GM21381 (cell line): ENCODE measurements at regions not wholly inside any gene's neighbourhood (a gene's known extent, or its start where the extent isn't known, plus 50 kb on each side); places are given as distances from the start of the nearest gene placed in this dataset.
A peak's percentile ranks its signal among the peaks of the same experiment; 100 is the strongest.

Experiments
- ATAC-seq: cut with Tn5 transposase; IDR thresholded peaks from one replicate; pipeline ENCODE4 v1.9.1; 2021; ENCODE audit warnings: mild to moderate bottlenecking, moderate library complexity; ENCODE audit not compliant: unreplicated experiment

- ATAC-seq = peak; percentile 83
These were observed 310.8 kb downstream of the GALR1 start for GRCh38 chr18:77560341-77560992.

DNA sequence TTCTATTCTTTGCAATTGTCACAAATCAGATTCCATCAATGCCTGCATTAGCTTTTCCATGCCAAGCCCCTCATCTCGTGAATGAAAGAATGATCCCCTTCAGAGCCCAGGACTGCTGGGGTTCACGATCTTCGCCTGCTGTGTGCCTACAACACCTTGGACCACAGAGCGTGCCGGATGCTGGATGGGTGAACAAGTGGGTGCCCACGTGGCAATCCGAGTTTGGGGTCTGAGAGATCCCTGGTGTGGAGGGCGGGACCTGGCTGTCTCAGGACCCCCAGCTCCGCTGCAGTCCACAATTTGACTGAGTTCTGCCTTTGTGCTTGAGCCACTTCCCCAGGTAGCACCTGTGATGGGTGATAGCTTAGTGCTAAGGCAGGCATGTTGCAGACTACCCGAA is 317.0 kb downstream of the GALR1 start:
- ATAC-seq = no peak

GRCh38 chr18:77567205-77567604 is 317.6 kb downstream of the GALR1 start:
- no peak for ATAC-seq

DNA sequence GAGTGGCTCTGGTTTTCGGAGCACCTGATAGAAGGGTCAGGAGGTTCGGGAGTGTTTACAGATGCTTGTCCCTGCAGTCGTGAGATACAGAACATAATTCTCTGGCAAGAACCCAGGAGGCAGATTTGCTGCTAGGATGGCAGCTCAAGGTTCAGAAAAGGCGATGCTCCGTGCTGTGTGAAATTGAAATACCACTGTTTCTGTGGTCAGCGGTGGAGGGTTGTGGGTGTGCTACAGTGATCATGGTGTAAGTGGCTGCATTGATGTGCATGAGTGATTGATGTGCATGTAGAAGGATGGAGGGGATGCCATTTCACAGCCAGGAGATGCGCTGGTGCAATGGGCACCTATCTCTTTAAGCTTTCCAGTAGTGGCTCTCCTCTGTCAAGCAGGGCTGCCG is 322.1 kb downstream of the GALR1 start:
- ATAC-seq = no peak

DNA sequence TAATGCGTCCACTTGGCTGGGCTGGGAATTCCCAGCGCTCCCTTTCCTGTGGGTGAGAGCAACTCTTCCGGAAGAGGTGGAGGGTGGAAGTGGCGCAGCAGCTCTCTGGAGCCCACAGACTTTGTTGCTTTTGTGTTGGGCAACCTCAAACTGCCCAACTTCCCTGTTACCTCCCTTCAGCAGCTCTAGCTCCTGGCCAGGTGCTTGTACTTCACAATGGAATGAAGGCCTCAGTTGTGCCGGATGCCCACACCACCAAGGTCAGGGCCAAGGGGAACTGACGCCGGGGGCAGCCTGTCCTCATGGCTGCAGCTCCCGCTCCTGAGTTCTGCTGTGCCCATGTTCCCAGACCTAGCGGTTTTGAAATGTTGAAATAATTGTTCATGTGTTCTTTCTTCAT is 322.9 kb downstream of the GALR1 start:
- ATAC-seq = no peak

DNA sequence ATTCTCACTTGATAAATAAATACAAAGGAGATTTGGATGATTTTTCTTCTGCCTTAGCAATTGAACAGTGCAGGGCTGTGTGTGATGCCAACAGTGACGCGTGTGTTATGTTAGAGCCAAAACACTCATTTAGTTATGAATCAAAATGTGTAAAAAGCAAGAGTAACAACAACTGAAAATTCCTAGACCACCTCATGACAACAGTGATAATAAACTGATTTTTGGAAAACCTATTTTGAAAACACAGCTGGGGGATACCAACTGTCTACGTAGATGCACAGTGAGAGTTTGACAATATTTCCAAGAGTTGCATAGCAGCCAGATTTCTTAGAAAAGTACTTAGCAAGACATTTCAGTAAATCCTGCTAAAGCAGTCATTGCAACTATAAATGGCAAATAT is 323.9 kb downstream of the GALR1 start:
- ATAC-seq = no peak

GRCh38 chr18:77590943-77591515 is 341.4 kb downstream of the GALR1 start:
- no peak for ATAC-seq

DNA sequence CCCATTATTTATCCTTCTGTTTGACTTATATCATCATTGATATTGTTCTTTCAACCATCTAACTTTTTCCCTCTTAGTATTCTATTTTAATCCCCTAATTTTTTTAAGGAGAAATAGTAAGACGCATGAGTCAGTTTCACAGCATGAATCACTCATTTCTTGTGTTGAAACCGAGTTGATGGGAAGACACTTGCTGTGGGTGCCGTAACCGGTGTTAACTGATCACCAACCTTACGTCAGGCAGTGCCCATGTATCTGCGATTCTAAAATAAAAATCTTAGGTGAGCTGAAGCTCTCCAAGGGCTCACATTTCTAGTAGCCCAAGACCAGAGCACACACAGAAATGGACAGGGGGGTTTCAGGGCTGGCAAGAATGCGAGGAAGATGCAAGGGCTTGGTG is 348.1 kb downstream of the GALR1 start:
- no peak for ATAC-seq

GRCh38 chr18:77600674-77601073 is 351.0 kb downstream of the GALR1 start:
- ATAC-seq = no peak

DNA sequence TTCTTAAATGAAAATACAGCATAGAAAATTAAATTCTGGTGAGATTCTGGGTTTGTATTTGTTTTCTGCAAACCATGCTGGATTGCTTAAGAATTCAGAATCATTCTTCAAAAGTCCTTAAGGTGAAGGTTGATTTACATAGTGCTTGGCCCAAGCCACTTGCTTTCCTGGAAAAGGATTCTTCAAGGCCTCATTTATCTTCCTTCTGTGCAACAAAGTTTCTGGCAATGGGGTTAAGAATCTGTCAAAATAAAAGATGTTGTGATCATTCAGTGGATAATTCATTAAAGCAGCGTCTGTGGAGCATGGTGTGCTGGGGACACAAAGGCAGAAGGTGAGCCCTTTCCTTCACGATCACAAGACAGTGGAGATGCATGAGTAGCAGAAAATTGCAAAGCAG is 351.9 kb downstream of the GALR1 start:
- no peak for ATAC-seq

GRCh38 chr18:77607087-77607486 is 357.4 kb downstream of the GALR1 start:
- ATAC-seq = no peak

GRCh38 chr18:77608807-77609206 is 359.2 kb downstream of the GALR1 start:
- ATAC-seq = no peak

- ATAC-seq = no peak
These were observed 368.0 kb downstream of the GALR1 start for GRCh38 chr18:77617694-77618093.

GRCh38 chr18:77619525-77619924 is 369.9 kb downstream of the GALR1 start:
- no peak for ATAC-seq

- ATAC-seq = no peak
These were observed 372.5 kb downstream of the GALR1 start for GRCh38 chr18:77622009-77622692.

DNA sequence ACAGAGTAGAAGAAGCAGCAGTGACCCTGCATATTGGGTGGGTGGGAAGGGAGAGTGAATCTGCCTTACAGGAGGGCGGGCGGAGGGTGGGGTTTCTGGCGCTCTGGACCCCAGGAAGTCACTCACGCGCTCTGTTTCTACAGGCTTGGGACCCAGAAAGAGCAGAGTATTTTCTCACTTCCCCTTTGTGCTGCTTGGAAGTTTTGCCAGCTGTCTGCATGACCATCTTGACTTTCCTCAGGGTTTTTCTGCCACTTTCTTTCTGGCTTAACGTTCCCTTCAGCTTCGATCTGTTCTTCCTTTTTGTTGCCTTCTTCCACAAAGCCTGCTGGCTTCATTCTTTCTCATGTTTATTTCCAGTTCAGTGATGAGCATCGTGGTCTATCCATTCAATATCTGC is 383.1 kb downstream of the GALR1 start:
- no peak for ATAC-seq

GRCh38 chr18:77634494-77634893 is 384.8 kb downstream of the GALR1 start:
- no peak for ATAC-seq

GRCh38 chr18:77635451-77635850 is 385.8 kb downstream of the GALR1 start:
- no peak for ATAC-seq

GRCh38 chr18:77635858-77636257 is 386.2 kb downstream of the GALR1 start:
- no peak for ATAC-seq

DNA sequence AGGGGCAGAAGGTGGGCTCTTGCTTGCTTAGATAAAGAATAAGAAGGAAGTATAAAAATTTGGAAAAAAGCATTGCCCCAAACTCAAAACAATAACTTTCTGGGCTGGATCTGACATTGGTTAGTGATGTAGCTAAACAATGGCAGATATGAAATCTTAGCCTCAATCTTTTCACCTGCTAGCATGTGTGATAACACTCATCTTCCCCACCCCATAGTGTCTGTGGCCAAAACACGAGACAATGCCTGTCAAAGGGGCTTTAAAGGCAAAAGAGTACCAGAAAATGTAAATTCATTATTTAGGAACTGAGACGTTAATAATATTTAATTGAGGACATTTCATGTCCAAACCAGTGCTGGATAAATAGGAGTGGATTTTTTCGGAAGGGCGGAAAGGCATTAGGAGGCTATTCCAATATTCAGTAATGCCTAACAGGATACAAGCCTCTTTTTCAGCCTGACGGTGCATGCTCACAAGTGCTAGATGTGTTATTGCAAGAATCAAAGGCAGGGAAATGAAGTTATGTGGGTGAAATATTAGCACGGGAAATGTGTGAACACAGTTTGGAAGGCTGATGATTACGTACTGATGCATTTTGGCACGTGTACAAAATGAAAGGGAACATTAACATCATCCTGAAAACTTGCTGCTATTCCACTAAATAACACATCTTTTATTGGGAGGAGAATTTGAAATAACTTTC is 395.7 kb downstream of the GALR1 start:
- no peak for ATAC-seq

DNA sequence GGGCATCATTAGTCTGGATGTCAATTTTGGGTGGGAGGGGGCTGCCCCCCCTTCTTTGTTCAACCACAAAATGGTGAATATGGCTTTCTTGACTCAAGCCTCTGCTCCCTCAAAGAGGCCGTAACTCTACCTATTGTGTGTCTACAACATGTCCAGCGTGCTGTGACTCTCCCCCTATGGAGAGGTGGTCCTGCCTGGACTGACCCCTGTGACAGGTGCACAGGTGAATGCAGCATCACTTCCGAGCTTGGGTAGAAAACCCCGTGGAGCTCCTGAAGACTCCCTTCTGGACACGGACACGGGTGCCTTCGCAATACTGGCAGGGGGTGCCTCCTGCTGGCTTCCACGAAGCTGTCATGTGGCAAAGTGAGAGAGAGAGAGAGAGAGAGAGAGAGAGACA is 397.8 kb downstream of the GALR1 start:
- ATAC-seq = no peak

GRCh38 chr18:77648411-77648810 is 398.8 kb downstream of the GALR1 start:
- ATAC-seq = no peak
